ENCODE measurements at regions not wholly inside any gene's neighbourhood (a gene's known extent, or its start where the extent isn't known, plus 50 kb on each side); places are given as distances from the start of the nearest gene placed in this dataset.

DNA sequence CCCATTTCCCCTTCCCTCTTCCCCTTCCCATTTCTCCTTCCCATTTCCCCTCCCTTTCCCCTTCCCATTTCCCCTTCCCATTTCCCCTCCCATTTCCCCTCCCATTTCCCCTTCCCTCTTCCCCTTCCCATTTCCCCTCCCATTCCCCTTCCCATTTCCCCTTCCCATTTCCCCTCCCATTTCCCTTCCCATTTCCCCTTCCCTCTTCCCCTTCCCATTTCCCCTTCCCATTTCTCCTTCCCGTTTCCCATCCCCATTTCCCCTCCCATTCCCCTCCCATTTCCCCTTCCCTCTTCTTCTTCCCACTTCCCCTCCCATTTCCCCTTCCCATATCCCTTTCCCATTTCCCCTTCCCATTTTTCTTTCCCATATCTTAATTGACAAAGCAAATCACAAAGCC, 109.0 kb downstream of the OLFM1 start:
- DNase-seq (ENCODE audit: low spot score), result no peak

- DNase-seq (ENCODE audit: low spot score), result no peak
Measured at GRCh38 chr9:135198144-135198543, 110.7 kb downstream of the OLFM1 start.

DNA sequence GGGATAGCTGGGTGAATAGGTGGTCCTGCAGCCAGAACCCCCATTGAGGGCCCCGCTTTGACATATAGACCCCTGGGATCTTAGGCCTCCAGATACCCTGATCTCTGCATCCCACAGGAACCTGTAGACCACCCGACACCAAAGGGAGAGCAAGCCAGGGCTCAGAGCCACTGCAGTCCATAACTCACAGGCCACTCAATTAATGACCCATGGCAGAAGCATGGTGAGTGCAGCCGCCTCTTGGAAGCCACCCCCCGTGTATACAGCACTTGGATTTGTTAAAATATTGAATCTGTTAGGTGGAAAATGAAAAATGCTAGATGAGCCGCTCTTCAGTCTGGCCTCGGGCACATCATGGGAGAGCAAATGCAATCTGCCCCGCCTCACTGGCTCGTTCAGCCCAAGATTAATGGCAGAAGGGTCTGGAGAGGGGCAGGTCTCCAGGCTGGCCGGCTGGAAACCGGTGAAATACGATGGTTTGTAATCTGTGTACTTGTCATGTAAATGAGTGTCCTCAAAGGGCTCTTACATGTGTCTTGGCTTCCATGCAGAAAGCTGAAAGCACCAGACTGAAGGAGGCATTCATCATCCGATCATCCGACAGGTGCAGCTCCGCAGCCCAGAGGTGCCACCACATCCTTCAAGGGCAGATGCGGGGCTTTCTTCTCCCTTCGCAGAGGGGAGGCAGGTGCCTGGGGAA, 111.3 kb downstream of the OLFM1 start:
- no peak for DNase-seq (ENCODE audit: low spot score)

GRCh38 chr9:135199489-135199888, 112.0 kb downstream of the OLFM1 start:
- DNase-seq (ENCODE audit: low spot score), result no peak

DNA sequence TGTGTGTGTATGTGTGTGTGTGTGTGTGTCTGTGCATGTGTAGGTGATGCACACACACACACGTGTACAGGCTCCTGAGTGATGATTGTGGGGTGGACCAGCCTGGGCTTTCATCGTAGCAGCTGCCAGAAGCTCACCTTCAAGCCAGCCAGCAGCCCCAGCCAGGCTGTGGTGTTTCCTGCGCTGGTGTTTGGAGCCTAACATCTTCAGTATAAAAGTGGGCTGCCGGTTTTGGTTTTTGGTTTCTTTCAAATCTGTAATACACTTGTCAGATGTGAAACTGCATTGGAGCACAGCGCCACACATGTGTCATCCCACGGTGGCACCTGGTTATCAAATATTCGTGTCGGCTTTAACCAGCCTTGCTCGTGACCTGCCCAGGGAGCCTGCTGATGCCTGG, 114.2 kb downstream of the OLFM1 start:
- DNase-seq (ENCODE audit: low spot score), result no peak

DNA sequence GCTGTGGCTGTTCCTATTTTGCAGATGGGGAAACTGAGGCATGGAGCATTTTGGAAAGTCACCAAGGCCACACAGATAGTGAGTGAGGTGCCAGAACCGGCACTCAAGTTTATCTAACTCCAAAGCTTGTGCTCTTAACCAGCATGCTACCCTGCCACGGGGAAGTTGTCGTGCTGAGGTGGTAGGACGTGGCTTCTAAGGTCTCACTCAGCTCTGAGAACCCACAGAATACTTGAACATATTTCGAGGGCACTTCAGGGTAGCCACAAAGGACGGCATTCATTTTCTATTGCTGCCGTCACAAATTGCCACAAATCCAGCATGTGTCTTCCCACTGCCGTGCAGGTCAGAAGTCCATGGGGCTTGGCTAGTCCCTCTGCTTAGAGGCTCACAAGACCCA, 116.7 kb downstream of the OLFM1 start:
- no peak for DNase-seq (ENCODE audit: low spot score)

GRCh38 chr9:135209136-135209535, 121.7 kb downstream of the OLFM1 start:
- no peak for DNase-seq (ENCODE audit: low spot score)

- DNase-seq (ENCODE audit: low spot score), result no peak
Measured at GRCh38 chr9:135209852-135210251, 122.4 kb downstream of the OLFM1 start.

- no peak for DNase-seq (ENCODE audit: low spot score)
Measured at GRCh38 chr9:135210676-135211523, 123.4 kb downstream of the OLFM1 start.

GRCh38 chr9:135211524-135211890, 124.0 kb downstream of the OLFM1 start:
- no peak for DNase-seq (ENCODE audit: low spot score)

DNA sequence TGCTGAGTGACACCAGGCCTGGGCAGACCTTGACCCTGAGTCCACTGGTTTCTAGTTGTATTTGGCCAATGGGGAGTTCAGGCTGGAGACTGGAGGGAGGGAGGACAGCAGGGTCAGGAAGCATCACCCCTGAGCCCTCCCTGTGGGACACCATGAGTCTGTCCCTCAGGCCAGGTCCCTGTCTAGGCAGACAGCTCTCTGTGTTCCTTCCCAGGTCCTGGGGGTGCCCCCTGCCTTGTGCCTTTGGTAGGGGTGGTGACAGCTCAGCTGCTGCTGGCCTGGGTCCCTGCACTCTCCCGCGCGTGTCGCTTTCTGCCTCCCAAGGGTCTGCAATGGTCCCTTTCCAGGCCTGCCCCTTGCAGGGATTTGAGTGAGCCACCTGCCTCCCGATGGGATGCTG, 125.5 kb downstream of the OLFM1 start:
- DNase-seq (ENCODE audit: low spot score), result no peak

DNA sequence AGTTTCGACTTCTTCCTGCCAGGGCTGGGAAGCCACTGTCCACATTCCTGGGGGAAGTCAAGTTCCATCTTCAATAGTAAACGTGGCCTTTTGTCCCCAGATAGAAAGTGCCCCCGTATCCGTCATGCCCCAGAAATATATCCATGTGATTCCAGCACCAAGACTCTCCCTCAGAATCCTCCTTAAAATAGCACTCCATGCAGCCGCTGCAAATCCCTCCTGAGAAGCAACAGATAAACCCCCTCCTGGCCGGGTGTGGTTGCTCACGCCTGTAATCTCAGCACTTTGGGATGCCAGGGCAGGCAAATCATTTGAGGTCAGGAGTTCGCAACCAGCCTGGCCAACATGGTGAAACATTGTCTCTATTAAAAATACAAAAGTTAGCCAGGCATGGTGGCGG, 126.1 kb downstream of the OLFM1 start:
- no peak for DNase-seq (ENCODE audit: low spot score)

GRCh38 chr9:135214054-135214640, 126.7 kb downstream of the OLFM1 start:
- DNase-seq (ENCODE audit: low spot score), result no peak

DNA sequence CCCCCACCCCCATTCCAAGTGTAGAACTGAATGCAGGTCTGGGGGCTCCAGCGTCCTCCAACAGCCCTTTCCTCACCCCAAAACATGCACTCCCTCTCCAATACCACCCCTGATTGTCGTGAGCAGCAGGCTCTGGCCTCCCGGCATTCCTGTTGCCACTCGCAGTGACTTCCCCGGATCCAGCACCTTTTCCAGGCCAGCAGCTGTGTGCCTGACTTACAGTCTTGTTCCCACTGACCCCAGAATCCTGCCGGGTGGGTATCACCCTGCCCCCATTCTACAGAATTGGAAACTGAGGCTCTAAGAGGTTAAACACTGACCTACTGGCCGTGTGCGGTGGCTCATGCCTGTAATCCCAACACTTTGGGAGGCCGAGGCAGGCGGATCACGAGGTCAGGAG, 127.2 kb downstream of the OLFM1 start:
- no peak for DNase-seq (ENCODE audit: low spot score)

DNA sequence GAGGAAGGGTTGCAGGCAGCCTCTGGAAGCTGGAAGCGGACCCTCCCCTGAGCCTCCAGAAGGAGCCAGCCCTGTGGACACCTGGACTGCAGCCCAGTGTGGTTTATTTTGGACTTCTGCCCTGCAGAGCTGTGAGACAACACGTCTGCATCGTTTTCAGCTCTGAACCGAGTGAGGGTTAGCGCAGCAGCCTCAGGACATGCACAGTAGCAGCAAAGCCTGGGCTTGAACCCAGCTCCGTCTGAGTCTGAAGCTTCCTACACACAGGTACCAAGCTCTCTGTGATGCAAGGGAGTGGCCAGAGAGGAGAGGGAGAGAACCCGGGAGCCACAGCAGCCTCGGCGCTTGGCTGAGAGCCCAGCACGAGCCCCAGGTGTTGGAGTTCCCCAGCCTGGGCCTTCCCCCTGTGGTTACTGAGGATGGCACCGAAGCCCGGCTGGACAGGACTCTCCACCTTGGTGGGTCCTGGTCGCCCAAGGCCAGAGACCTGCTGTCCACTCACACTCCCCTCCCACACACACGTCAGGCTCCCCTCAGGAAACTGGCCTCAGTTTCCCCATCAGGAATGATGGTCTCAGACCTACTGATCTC, 128.2 kb downstream of the OLFM1 start:
- DNase-seq (ENCODE audit: low spot score), result no peak

- no peak for DNase-seq (ENCODE audit: low spot score)
Measured at GRCh38 chr9:135216236-135216635, 128.8 kb downstream of the OLFM1 start.

GRCh38 chr9:135216791-135217441, 129.4 kb downstream of the OLFM1 start:
- no peak for DNase-seq (ENCODE audit: low spot score)

DNA sequence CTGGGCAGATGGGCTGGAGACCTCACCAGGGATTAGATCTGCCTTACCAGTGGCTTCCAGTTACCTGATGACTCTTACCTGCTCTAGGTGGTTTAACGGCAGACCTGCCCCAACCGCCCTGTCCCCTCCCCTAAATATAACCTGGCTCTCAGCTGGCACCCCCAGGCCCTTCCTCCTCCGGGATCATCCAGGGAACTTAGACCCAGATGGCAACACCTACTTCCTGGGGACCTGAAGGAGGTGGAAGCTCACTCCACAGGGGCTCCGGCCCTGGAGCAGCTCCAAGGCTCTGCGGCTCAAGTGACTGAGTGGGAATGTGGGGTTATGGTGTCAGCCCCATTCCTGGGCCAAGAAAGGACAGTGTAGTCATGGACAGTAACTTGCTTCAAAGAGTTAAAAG, 130.4 kb downstream of the OLFM1 start:
- DNase-seq (ENCODE audit: low spot score), result no peak

DNA sequence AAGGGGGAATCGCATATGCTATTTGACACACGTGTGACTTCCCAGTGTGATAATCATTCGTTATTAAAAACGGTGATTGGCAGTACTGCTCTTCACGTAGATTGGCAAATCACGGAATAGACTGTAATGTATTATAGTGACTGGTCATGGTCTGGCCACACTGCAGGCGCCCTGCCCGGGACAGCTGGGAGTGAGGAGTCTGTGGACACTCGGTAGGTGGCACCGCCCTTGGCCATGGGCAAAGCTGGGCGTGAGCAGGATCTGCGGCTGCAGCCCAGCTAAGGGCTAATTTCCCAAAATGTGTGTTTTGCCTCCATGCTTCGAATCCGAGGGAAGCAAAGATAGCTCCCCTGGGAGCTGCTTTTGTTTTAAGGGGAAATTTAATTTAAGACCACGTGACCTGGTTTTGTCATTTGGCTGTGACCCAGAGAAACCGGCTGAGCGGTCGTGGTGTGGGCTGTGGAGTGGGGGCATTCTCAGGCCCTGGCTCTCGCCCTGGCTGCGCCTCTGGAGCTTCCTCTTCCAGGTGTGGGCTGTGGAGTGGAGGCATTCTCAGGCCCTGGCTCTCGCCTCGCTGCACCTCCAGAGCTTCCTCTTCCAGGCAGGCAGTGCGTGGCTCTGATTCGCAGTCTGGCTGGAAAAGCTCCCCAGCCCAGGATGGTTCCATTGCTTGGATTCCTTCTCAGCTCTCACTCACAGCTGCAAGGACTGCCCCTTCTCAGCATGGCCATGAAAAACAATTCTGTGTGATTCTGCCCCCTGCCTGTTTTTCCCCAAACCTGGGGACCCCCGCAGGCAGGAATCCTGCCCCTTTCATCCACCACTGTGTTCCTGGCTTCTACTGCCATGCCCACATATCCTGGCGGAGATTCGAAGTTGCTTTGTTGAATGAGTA, 131.1 kb downstream of the OLFM1 start:
- no peak for DNase-seq (ENCODE audit: low spot score)

- no peak for DNase-seq (ENCODE audit: low spot score)
Measured at GRCh38 chr9:135219676-135220600, 132.5 kb downstream of the OLFM1 start.

Measured in hematopoietic multipotent progenitor cell treated with erythropoietin and hydrocortisone succinate and interleukin-3 and kit ligand, for 15 days (in vitro differentiated cells).